Fibroblast of upper back skin (primary cell): ENCODE measurements at regions not wholly inside any gene's neighbourhood (a gene's known extent, or its start where the extent isn't known, plus 50 kb on each side); places are given as distances from the start of the nearest gene placed in this dataset.
A peak's percentile ranks its signal among the peaks of the same experiment; 100 is the strongest.
"Not testable (repeated sequence)": the region's sequence is repeated elsewhere in the genome, so short reads cannot be mapped to it uniquely, and the experiment has no call there.

Source experiments
- DNase-seq: peaks from one replicate; pipeline ENCODE4 v3.0.0-alpha.2; 2013

GRCh38 chr6:4725136-4725760 is 51.0 kb upstream of the CDYL start:
- DNase-seq, result not testable (repeated sequence)

- DNase-seq, result not testable (repeated sequence)
Measured at GRCh38 chr6:4724727-4725126, 51.5 kb upstream of the CDYL start.

GRCh38 chr6:4723383-4723782 is 52.8 kb upstream of the CDYL start:
- DNase-seq, result no peak

DNA sequence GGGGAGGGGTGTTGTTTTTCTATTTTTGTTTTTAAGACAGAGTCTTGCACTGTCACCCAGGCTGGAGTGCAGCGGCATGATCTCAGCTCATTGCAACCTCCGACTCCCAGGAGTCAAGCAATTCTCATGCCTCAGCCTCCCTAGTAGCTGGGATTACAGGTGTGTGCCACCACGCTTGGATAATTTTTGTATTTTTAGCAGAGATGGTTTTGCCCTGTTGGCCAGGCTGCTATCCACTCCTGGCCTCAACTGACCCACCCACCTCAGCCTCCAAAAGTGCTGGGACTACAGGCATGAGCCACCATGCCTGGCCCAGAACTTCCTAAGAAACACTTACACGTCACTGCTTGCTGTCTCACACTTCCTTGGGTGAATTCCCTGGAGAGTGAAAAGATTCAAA is 54.8 kb upstream of the CDYL start:
- DNase-seq, result not testable (repeated sequence)

GRCh38 chr6:4719491-4719890 is 56.7 kb upstream of the CDYL start:
- DNase-seq, result no peak

- DNase-seq, result no peak
Measured at GRCh38 chr6:4717856-4718255, 58.3 kb upstream of the CDYL start.

GRCh38 chr6:4717124-4717523 is 59.1 kb upstream of the CDYL start:
- no peak for DNase-seq

- no peak for DNase-seq
Measured at GRCh38 chr6:4714961-4715501, 61.2 kb upstream of the CDYL start.

DNA sequence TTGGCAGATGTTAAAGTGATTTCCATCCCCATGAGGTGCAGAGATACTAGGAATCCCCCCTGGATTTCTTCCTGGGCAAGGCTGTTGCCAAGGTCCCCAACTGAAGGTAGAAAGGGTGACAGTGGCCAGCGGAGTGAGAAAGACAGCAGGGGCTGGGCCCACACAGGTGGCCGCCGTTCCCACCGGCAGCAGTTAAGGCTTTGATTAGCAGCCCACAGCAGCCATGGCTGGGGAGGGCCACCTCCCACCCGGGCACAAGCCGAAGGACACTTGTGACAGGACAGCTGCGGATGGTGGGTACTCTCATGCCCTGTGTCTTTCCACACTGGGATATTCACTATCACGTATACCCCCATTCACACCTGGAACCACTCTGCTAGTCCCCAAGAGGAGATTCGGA is 63.9 kb upstream of the CDYL start:
- DNase-seq, result no peak

DNA sequence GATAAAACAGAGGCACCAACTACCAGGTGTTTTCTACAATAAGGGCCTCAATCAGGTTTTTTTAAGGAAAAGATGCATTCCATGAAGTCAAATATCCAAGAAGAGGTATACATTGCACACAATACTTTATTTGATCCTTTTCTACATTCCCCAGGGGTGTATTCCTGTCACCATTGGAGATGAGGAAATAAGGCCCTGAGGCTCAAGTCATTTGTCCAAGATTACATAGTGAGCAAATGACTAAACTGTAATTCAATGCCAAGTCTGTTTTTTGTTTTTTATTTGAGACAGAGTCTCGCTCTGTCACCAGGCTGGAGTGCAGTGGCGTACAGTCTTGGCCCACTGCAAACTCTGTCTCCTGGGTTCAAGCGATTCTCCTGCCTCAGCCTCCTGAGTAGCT is 69.2 kb upstream of the CDYL start:
- no peak for DNase-seq

- no peak for DNase-seq
Measured at GRCh38 chr6:4705809-4706208, 70.4 kb upstream of the CDYL start.

DNA sequence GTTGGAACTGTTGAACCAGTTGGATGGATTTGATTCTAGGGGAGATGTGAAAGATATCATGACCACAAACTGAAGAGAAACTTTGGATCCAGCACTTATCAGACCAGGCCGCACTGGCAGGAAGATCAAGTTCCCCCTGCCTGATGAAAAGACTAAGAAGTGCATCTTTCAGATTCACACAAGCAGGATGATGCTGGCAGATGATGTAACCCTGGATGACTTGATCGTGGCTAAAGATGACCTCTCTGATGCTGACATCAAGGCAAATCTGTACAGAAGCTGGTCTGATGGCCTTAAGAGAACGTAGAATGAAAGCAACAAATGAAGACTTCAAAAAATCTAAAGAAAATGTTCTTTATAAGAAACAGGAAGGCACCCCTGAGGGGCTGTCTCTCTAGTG is 72.8 kb upstream of the CDYL start:
- no peak for DNase-seq

DNA sequence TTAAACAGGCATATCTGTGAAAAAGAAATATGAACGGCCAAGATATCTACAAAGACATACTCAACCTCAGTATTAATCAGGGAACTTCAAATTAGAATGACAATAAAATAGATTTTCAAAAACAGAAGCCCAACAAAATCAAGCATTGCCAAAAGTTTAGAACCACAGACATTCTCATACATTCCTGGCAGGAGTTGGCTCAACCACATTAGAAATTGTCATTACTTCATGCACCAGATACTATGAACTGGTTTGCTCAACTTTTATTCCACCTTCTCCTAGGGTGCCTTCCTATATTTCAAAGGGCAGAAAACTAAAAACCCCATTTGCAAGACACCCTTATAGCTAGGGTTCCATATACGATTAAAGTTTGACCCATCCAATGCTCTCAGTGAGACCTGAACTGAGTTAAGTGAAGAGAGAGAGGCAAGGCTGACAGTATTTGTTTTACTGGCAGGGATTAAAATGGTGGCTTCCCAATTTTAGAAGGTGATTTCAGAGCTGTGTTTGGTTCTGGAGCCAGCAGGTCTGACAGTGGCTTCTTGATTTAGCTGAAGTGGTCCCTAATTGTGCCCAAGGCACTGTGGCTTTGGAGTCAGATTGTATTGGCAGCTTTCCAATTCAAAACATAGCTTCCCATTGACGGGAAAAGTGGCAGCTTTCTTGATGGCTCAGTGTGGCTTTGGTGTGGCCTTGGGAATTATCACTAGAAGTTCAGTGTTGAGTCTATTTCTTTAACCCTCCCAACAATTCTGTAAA is 77.1 kb upstream of the CDYL start:
- peak; percentile 25 for DNase-seq

DNA sequence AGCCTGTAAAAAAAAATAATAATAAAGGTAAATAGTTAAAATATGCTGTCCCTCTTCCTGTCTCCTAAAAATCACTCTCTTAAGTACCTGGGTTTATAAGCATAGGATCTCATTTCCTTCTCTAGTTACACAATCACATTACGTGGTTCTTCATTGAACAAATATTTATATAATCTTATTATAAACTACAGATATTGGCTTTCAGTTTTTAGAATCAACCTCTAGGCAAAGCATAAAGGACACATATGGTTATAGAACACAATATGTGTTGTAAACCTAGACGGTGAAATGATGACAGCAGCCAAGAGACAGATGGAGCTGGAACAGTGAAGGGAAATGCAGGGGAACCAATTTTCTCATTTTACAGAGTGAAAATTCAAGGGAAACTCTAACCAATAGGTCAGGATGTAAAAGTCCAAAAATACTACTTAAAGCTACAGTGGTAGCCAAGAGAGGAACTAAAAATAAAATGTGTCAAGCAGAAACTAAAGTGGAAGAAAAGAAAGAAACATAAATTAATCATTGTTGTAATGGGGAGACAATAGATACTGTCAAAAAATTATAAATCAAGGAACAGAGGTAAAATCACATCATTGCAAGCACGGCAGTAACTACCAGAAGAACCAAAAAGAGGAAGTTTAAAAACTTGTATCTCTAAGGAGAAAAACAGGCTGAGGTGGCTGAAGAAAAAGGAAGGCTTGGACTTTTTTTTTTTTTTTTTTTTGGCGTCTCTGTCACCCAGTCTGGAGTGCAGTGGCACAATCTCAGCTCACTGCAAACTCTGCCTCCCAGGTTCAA is 82.8 kb upstream of the CDYL start:
- DNase-seq, result no peak

DNA sequence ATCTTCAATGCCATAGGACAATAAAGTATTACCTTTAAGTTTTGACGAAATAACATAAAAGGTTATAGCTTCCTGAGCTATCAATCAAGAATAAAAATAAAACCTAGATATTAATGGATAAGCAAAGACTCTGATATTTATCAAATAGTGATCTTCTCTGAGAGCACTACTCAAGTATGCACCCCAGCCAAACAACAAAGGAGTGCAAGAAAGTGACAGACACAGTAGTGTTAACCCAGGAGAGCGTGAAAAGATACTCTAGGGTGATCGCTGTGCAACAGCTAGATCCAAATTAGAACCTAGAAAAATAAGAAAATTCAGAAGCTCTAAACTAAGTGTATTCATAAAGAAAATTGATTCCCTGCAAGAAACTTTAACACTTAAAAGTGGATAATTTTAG is 83.5 kb upstream of the CDYL start:
- DNase-seq, result no peak

GRCh38 chr6:4687989-4688947 is 87.9 kb upstream of the CDYL start:
- DNase-seq, result peak; percentile 62

DNA sequence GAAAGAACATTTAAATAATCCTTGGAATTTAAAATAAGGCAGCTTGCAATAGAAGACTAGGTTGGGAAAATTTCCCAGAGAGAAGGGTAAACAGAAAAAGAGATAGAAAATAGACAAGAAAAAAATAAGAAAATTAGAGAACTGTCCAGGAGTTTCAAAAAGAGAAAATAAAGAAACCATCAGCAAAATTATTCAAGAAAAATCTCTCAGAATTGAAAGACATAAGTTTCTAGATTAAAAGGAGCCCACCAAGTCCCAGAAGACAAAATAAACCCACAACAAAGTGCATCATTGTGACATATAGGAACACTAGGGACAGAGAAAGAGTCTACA is 88.6 kb upstream of the CDYL start:
- no peak for DNase-seq

DNA sequence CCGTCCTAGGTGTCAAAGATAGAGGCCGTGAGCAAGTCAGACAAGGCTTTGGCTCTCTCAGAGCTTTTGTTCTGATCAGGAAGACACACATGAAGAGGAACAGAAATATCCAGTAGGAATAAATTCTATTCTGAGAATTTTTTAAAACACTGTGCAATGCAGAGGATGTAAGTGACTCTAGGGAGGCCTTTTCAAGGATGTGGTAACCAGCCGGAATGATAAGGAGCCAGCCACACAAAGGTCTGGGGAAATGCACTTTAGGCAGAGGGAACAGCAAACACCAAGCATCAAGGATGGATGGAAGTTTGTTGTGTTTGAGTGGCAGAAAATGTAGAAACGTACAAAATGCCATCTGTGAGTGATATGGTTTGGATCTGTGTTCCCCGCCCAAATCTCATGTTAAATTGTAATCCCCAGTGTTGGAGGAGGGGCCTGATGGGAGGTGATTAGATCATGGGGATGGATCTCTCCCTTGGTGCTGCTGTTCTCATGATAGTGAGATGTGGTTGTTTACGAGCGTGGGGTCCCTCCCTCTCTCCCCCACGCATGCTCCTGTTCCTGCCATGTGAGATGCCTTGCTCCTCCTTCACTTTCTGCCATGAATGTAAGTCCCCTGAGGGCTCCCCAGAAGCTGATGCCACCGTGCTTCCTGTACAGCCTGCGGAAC is 93.6 kb upstream of the CDYL start:
- DNase-seq, result no peak

DNA sequence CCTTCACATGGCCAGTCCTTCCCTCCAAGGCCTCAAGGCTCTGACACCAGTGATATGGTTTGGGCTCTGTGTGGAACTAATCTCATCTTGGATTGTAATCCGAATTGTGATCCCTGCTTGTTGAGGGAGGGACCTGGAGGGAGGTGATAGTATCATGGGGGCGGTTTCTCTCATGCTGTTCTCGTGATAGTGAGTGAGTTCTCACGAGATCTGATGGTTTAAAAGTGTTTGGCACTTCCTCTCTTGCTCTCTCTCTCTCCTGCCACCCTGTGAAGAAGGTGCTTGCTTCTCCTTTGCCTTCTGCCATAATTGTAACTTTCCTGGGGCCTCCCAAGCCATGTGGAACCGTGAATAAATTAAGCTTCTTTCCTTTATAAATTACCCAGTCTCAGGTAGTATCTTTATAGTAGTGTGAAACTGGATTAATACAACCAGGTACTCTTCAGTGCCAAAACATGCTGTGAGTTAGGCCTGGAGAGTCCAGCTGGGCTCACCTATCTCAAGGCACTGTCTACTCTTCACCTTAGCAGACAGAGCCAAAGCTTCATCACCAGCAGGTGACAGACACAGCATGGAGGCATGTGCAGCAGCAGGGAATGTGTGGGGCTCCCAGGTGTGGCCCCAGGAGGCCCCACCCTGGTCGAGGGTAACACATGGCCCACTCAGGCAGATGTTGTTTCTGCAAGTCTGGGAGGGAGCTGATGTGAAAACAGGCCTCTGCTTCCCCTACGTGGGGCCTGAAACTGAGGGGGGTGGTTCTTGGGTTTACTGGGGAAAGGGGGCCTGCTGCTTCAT is 97.5 kb upstream of the CDYL start:
- no peak for DNase-seq

DNA sequence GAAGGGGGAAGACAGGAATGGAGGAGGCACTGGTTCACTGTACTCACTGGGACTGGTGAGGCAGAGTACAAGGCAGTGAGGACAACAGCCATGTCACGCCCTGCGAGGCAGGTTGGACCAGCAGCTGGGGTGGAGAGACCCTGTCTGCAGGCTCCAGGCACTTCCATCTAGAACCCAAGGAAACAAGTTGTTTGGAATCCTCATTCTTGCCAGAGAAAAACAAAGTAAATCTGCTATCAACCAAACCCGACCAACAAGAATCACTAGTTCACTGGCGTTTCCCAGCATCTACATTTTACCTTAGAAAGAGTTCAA is 98.5 kb upstream of the CDYL start:
- no peak for DNase-seq

DNA sequence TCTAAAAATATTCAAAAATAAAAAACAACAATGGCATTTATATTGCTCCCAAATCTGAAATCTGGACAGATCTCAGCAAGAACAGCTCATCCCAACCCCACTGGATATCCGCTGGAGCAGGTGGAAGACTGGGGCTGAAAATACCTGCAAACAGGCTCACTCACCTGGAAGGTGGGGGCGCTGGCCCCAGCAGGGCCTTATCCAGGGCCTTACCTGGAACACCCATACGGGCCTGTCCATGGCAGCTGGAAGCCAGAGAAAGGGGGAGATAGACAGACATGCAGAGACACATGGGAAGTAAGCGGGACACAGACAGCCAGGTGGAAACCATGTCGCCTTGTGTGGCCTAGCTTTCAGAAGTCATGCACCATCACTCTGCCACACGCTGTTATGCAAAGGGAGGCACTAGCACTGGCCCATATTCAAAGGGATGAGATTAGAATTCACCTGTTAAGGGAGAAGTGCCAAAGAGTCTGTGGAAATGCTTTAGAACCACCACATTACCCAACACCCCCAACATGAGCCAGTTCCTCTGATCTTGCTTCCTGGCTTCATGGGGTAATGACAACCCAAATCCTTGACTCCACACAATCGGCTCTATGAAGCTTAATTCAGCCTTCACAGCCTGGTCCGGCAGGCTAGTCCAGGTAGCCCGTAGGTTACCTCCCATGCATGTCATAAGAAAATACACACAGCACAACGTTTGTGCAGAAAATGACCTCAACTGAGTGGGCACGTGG is 99.0 kb upstream of the CDYL start:
- DNase-seq, result no peak
